Stimulated activated CD8-positive, alpha-beta memory T cell treated with anti-CD3 and anti-CD28 coated beads, Interleukin-4, amount 100 ng/mL, for 1 hour (primary cell): ENCODE measurements at regions not wholly inside any gene's neighbourhood (a gene's known extent, or its start where the extent isn't known, plus 50 kb on each side); places are given as distances from the start of the nearest gene placed in this dataset.

ENCODE experiments used
- DNase-seq, 2 donors: peaks; one replicate each; pipeline ENCODE4 v3.0.0-alpha.2; 2020; ENCODE audit warnings: low read depth in 2 of 2, low spot score in 1 of 2

- DNase-seq = no peak
These were observed 155.8 kb upstream of the TANK start for GRCh38 chr2:161004379-161004778.

- DNase-seq = no peak
These were observed 155.1 kb upstream of the TANK start for GRCh38 chr2:161005170-161005569.

GRCh38 chr2:161008311-161008710, 151.9 kb upstream of the TANK start:
- no peak for DNase-seq

- DNase-seq = no peak
These were observed 149.7 kb upstream of the TANK start for GRCh38 chr2:161010503-161011015.

- no peak for DNase-seq
These were observed 142.3 kb upstream of the TANK start for GRCh38 chr2:161017780-161018470.

GRCh38 chr2:161019311-161019710, 140.9 kb upstream of the TANK start:
- no peak for DNase-seq

GRCh38 chr2:161020437-161020836, 139.8 kb upstream of the TANK start:
- no peak for DNase-seq

GRCh38 chr2:161028581-161028980, 131.6 kb upstream of the TANK start:
- no peak for DNase-seq

- no peak for DNase-seq
These were observed 130.9 kb upstream of the TANK start for GRCh38 chr2:161029321-161029720.

GRCh38 chr2:161030260-161031063, 129.8 kb upstream of the TANK start:
- DNase-seq = no peak

GRCh38 chr2:161031511-161031910, 128.7 kb upstream of the TANK start:
- DNase-seq = no peak

- DNase-seq = no peak
These were observed 127.6 kb upstream of the TANK start for GRCh38 chr2:161032635-161033034.

GRCh38 chr2:161033059-161033660, 127.1 kb upstream of the TANK start:
- no peak for DNase-seq

GRCh38 chr2:161036926-161037325, 123.3 kb upstream of the TANK start:
- no peak for DNase-seq

GRCh38 chr2:161039071-161039470, 121.2 kb upstream of the TANK start:
- DNase-seq = no peak

GRCh38 chr2:161041356-161041755, 118.9 kb upstream of the TANK start:
- no peak for DNase-seq

GRCh38 chr2:161042990-161043625, 117.1 kb upstream of the TANK start:
- no peak for DNase-seq

GRCh38 chr2:161044095-161044865, 115.9 kb upstream of the TANK start:
- no peak for DNase-seq

- no peak for DNase-seq
These were observed 115.3 kb upstream of the TANK start for GRCh38 chr2:161044921-161045320.

- DNase-seq = no peak
These were observed 114.5 kb upstream of the TANK start for GRCh38 chr2:161045726-161046125.

- no peak for DNase-seq
These were observed 113.4 kb upstream of the TANK start for GRCh38 chr2:161046876-161047275.
